ENCODE measurements at regions not wholly inside any gene's neighbourhood (a gene's known extent, or its start where the extent isn't known, plus 50 kb on each side); places are given as distances from the start of the nearest gene placed in this dataset.

GRCh38 chr2:180621366-180621765 is 359.0 kb upstream of the UBE2E3 start:
- no peak overlapping the region for H3K27ac Mint-ChIP-seq (ENCODE audit: unreplicated experiment)
- DNase-seq (ENCODE audit: low read depth, low spot score), result no peak
- peaks cover 6% of the 10 kb centered on the region for H3K9me3 Mint-ChIP-seq
- no peak overlapping the region for H3K4me3 Mint-ChIP-seq
- no peak for TF ChIP-seq CTCF (conservative IDR thresholded peaks at IDR 0.05)
- H3K27me3 Mint-ChIP-seq (ENCODE audit: low read depth), result no peaks in the 10 kb centered on the region
- no peaks in the 10 kb centered on the region for H3K4me1 Mint-ChIP-seq
- peaks cover 2% of the 10 kb centered on the region for H3K36me3 Mint-ChIP-seq (ENCODE audit: low read depth)

GRCh38 chr2:180618570-180618969 is 361.8 kb upstream of the UBE2E3 start:
- H3K4me1 Mint-ChIP-seq, result no peaks in the 10 kb centered on the region
- no peak for TF ChIP-seq CTCF (conservative IDR thresholded peaks at IDR 0.05)
- no peaks in the 10 kb centered on the region for H3K27me3 Mint-ChIP-seq (ENCODE audit: low read depth)
- H3K9me3 Mint-ChIP-seq, result peaks cover 6% of the 10 kb centered on the region
- no peak overlapping the region for H3K4me3 Mint-ChIP-seq
- H3K27ac Mint-ChIP-seq (ENCODE audit: unreplicated experiment), result no peak overlapping the region
- H3K36me3 Mint-ChIP-seq (ENCODE audit: low read depth), result peaks cover 2% of the 10 kb centered on the region
- DNase-seq (ENCODE audit: low read depth, low spot score), result no peak

- DNase-seq (ENCODE audit: low read depth, low spot score), result no peak
- H3K27me3 Mint-ChIP-seq (ENCODE audit: low read depth), result no peaks in the 10 kb centered on the region
- H3K27ac Mint-ChIP-seq (ENCODE audit: unreplicated experiment), result no peak overlapping the region
- no peak for TF ChIP-seq CTCF (conservative IDR thresholded peaks at IDR 0.05)
- H3K36me3 Mint-ChIP-seq (ENCODE audit: low read depth), result no peaks in the 10 kb centered on the region
- H3K4me1 Mint-ChIP-seq, result no peaks in the 10 kb centered on the region
- H3K9me3 Mint-ChIP-seq, result peaks cover 3% of the 10 kb centered on the region
- H3K4me3 Mint-ChIP-seq, result no peak overlapping the region
Observed at GRCh38 chr2:180614776-180615175, 365.6 kb upstream of the UBE2E3 start.

- Mint-ChIP-seq H3K27ac (ENCODE audit: unreplicated experiment) (no peak overlapping the region), H3K36me3 (ENCODE audit: low read depth) (no peaks in the 10 kb centered on the region), H3K4me3 (no peak overlapping the region), H3K4me1 (peaks cover 3% of the 10 kb centered on the region), H3K27me3 (ENCODE audit: low read depth) (no peaks in the 10 kb centered on the region), H3K9me3 (no peaks in the 10 kb centered on the region)
- DNase-seq (ENCODE audit: low read depth, low spot score), result no peak
- TF ChIP-seq CTCF (conservative IDR thresholded peaks at IDR 0.05), result no peak
Observed at GRCh38 chr2:180609626-180610340, 370.6 kb upstream of the UBE2E3 start.

- H3K36me3 Mint-ChIP-seq (ENCODE audit: low read depth), result no peaks in the 10 kb centered on the region
- peaks cover 3% of the 10 kb centered on the region for H3K4me1 Mint-ChIP-seq
- no peak overlapping the region for H3K4me3 Mint-ChIP-seq
- no peaks in the 10 kb centered on the region for H3K27me3 Mint-ChIP-seq (ENCODE audit: low read depth)
- H3K27ac Mint-ChIP-seq (ENCODE audit: unreplicated experiment), result no peak overlapping the region
- TF ChIP-seq CTCF (conservative IDR thresholded peaks at IDR 0.05), result no peak
- no peak for DNase-seq (ENCODE audit: low read depth, low spot score)
- no peaks in the 10 kb centered on the region for H3K9me3 Mint-ChIP-seq
Observed at GRCh38 chr2:180607514-180608049, 372.8 kb upstream of the UBE2E3 start.
